ENCODE measurements at regions not wholly inside any gene's neighbourhood (a gene's known extent, or its start where the extent isn't known, plus 50 kb on each side); places are given as distances from the start of the nearest gene placed in this dataset.

GRCh38 chr6:114989279-114989964 lies 646.6 kb upstream of the HS3ST5 start (continued):
- TF ChIP-seq, protein P1, sequence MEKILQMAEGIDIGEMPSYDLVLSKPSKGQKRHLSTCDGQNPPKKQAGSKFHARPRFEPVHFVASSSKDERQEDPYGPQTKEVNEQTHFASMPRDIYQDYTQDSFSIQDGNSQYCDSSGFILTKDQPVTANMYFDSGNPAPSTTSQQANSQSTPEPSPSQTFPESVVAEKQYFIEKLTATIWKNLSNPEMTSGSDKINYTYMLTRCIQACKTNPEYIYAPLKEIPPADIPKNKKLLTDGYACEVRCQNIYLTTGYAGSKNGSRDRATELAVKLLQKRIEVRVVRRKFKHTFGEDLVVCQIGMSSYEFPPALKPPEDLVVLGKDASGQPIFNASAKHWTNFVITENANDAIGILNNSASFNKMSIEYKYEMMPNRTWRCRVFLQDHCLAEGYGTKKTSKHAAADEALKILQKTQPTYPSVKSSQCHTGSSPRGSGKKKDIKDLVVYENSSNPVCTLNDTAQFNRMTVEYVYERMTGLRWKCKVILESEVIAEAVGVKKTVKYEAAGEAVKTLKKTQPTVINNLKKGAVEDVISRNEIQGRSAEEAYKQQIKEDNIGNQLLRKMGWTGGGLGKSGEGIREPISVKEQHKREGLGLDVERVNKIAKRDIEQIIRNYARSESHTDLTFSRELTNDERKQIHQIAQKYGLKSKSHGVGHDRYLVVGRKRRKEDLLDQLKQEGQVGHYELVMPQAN (conservative IDR thresholded peaks at IDR 0.05), result no peak
- TF ChIP-seq TCF7 (IDR thresholded peaks at IDR 0.05; ENCODE audit: borderline replicate concordance), result 0 out of 2 replicates have a peak, but pooled peaks have one; percentile 22
- TF ChIP-seq JUNB (IDR thresholded peaks at IDR 0.05), result peak; percentile 59
- no peak for TF ChIP-seq SUZ12 (IDR thresholded peaks at IDR 0.05; ENCODE audit: unreplicated experiment)
- TF ChIP-seq PML (IDR thresholded peaks at IDR 0.05; ENCODE audit: low read length), result no peak
- TF ChIP-seq MYB (IDR thresholded peaks at IDR 0.05; ENCODE audit: borderline replicate concordance, low read depth, low read length), result no peak
- no peak for TF ChIP-seq CEBPZ (IDR thresholded peaks at IDR 0.05; ENCODE audit: low read depth, low read length)
- TF ChIP-seq, protein P2, sequence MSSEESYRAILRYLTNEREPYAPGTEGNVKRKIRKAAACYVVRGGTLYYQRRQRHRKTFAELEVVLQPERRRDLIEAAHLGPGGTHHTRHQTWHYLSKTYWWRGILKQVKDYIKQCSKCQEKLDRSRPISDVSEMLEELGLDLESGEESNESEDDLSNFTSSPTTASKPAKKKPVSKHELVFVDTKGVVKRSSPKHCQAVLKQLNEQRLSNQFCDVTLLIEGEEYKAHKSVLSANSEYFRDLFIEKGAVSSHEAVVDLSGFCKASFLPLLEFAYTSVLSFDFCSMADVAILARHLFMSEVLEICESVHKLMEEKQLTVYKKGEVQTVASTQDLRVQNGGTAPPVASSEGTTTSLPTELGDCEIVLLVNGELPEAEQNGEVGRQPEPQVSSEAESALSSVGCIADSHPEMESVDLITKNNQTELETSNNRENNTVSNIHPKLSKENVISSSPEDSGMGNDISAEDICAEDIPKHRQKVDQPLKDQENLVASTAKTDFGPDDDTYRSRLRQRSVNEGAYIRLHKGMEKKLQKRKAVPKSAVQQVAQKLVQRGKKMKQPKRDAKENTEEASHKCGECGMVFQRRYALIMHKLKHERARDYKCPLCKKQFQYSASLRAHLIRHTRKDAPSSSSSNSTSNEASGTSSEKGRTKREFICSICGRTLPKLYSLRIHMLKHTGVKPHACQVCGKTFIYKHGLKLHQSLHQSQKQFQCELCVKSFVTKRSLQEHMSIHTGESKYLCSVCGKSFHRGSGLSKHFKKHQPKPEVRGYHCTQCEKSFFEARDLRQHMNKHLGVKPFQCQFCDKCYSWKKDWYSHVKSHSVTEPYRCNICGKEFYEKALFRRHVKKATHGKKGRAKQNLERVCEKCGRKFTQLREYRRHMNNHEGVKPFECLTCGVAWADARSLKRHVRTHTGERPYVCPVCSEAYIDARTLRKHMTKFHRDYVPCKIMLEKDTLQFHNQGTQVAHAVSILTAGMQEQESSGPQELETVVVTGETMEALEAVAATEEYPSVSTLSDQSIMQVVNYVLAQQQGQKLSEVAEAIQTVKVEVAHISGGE (CRISPR knock-in tag; IDR thresholded peaks at IDR 0.05), result no peak
- TF ChIP-seq SRF (IDR thresholded peaks at IDR 0.05; ENCODE audit: low read depth in 2 of 2, low read length in 2 of 2), result no peak
- TF ChIP-seq NBN (IDR thresholded peaks at IDR 0.05), result 0 out of 2 replicates have a peak, but pooled peaks have one; percentile 39
- peak; percentile 93 for TF ChIP-seq CREB1 (IDR thresholded peaks at IDR 0.05; ENCODE audit: low read depth)
- peak in 1 of 2 experiments; percentile 43; a peak in 1 of 4 replicates for TF ChIP-seq IKZF2 (IDR thresholded peaks at IDR 0.05)
- peak; percentile 54; the same call in 1 of the 2 replicates for TF ChIP-seq FOXM1 (IDR thresholded peaks at IDR 0.05; ENCODE audit: low read depth, low read length)
- TF ChIP-seq, protein P3, sequence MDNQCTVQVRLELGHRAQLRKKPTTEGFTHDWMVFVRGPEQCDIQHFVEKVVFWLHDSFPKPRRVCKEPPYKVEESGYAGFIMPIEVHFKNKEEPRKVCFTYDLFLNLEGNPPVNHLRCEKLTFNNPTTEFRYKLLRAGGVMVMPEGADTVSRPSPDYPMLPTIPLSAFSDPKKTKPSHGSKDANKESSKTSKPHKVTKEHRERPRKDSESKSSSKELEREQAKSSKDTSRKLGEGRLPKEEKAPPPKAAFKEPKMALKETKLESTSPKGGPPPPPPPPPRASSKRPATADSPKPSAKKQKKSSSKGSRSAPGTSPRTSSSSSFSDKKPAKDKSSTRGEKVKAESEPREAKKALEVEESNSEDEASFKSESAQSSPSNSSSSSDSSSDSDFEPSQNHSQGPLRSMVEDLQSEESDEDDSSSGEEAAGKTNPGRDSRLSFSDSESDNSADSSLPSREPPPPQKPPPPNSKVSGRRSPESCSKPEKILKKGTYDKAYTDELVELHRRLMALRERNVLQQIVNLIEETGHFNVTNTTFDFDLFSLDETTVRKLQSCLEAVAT (IDR thresholded peaks at IDR 0.05), result peak; percentile 71; the same call in 1 of the 2 replicates
- peak; percentile 28 for TF ChIP-seq RELA (IDR thresholded peaks at IDR 0.05; ENCODE audit: borderline replicate concordance, partially characterized antibody)
- no peak for TF ChIP-seq NRF1 (conservative IDR thresholded peaks at IDR 0.05; ENCODE audit: low read depth, low read length)
- TF ChIP-seq RELB (IDR thresholded peaks at IDR 0.05; ENCODE audit: low read depth), result peak; percentile 39; the same call in 1 of the 2 replicates
- peak in 1 of 2 experiments; percentile 63; a peak in 1 of 4 replicates for TF ChIP-seq BHLHE40 (IDR thresholded peaks at IDR 0.05; ENCODE audit: borderline replicate concordance in 1 of 2, low read depth in 2 of 2, low read length in 1 of 2)
